GM18507 (cell line): ENCODE measurements at regions not wholly inside any gene's neighbourhood (a gene's known extent, or its start where the extent isn't known, plus 50 kb on each side); places are given as distances from the start of the nearest gene placed in this dataset.
A peak's percentile ranks its signal among the peaks of the same experiment; 100 is the strongest.

ENCODE experiments used
- DNase-seq: peaks from one replicate; pipeline ENCODE4 v3.0.0; 2011; ENCODE audit warnings: low read depth; ENCODE audit not compliant: insufficient read length; ENCODE audit errors: extremely low spot score
- FAIRE-seq: peaks from 2 replicates; lab custom pipeline; 2011; peaks lifted over from hg19 to GRCh38; lab: Jason Lieb, UNC

- DNase-seq (no peak), FAIRE-seq (no peak)
These were observed 50.7 kb upstream of the TOX2 start for GRCh38 chr20:43863821-43864544.

GRCh38 chr20:43863330-43863729 lies 51.3 kb upstream of the TOX2 start:
- no peak for FAIRE-seq
- DNase-seq = no peak

- no peak for FAIRE-seq
These were observed 52.2 kb upstream of the TOX2 start for GRCh38 chr20:43862438-43862837.

GRCh38 chr20:43859994-43860393 lies 54.7 kb upstream of the TOX2 start:
- DNase-seq (no peak), FAIRE-seq (no peak)

More at GRCh38 chr20:43862438-43862837, 52.2 kb upstream of the TOX2 start:
- DNase-seq = no peak

GRCh38 chr20:43857932-43858331 lies 56.7 kb upstream of the TOX2 start:
- FAIRE-seq (no peak), DNase-seq (no peak)

GRCh38 chr20:43857127-43857526 lies 57.5 kb upstream of the TOX2 start:
- no peak for FAIRE-seq
- no peak for DNase-seq

GRCh38 chr20:43855803-43856202 lies 58.8 kb upstream of the TOX2 start:
- FAIRE-seq (no peak), DNase-seq (no peak)

GRCh38 chr20:43853918-43854317 lies 60.7 kb upstream of the TOX2 start:
- DNase-seq (no peak), FAIRE-seq (no peak)

GRCh38 chr20:43853174-43853803 lies 61.4 kb upstream of the TOX2 start:
- FAIRE-seq (peak; percentile 61), DNase-seq (no peak)

- no peak for FAIRE-seq
These were observed 65.0 kb upstream of the TOX2 start for GRCh38 chr20:43849496-43850186.

GRCh38 chr20:43846516-43846905 lies 68.1 kb upstream of the TOX2 start:
- FAIRE-seq = no peak
- no peak for DNase-seq

More at GRCh38 chr20:43849496-43850186, 65.0 kb upstream of the TOX2 start:
- no peak for DNase-seq

GRCh38 chr20:43844778-43845614 lies 69.7 kb upstream of the TOX2 start:
- FAIRE-seq = no peak
- no peak for DNase-seq

- FAIRE-seq (no peak), DNase-seq (no peak)
These were observed 70.5 kb upstream of the TOX2 start for GRCh38 chr20:43843965-43844660.

- no peak for DNase-seq
- FAIRE-seq = no peak
These were observed 71.3 kb upstream of the TOX2 start for GRCh38 chr20:43843096-43843964.

- DNase-seq (no peak), FAIRE-seq (no peak)
These were observed 72.3 kb upstream of the TOX2 start for GRCh38 chr20:43842126-43843020.

GRCh38 chr20:43840382-43841070 lies 74.1 kb upstream of the TOX2 start:
- DNase-seq (peak; percentile 40), FAIRE-seq (peak; percentile 82)

- FAIRE-seq = peak; percentile 38
These were observed 74.9 kb upstream of the TOX2 start for GRCh38 chr20:43839793-43840199.

More at GRCh38 chr20:43839793-43840199, 74.9 kb upstream of the TOX2 start:
- peak; percentile 33 for DNase-seq
